ENCODE measurements at regions not wholly inside any gene's neighbourhood (a gene's known extent, or its start where the extent isn't known, plus 50 kb on each side); places are given as distances from the start of the nearest gene placed in this dataset.
"Not testable (repeated sequence)": the region's sequence is repeated elsewhere in the genome, so short reads cannot be mapped to it uniquely, and the experiment has no call there.

GRCh38 chr17:16842346-16842745, 129.6 kb downstream of the TNFRSF13B start:
- not testable (repeated sequence) for DNase-seq (ENCODE audit: low read depth)

- DNase-seq (ENCODE audit: low read depth): not testable (repeated sequence)
These were observed 130.0 kb downstream of the TNFRSF13B start for GRCh38 chr17:16841896-16842295.

- DNase-seq (ENCODE audit: low read depth): not testable (repeated sequence)
These were observed 131.7 kb downstream of the TNFRSF13B start for GRCh38 chr17:16840219-16840618.

GRCh38 chr17:16839242-16840175, 132.4 kb downstream of the TNFRSF13B start:
- not testable (repeated sequence) for DNase-seq (ENCODE audit: low read depth)

GRCh38 chr17:16838795-16839194, 133.1 kb downstream of the TNFRSF13B start:
- DNase-seq (ENCODE audit: low read depth): not testable (repeated sequence)

GRCh38 chr17:16838287-16838686, 133.6 kb downstream of the TNFRSF13B start:
- DNase-seq (ENCODE audit: low read depth): not testable (repeated sequence)

- DNase-seq (ENCODE audit: low read depth): not testable (repeated sequence)
These were observed 134.3 kb downstream of the TNFRSF13B start for GRCh38 chr17:16837468-16838266.

GRCh38 chr17:16836315-16836915, 135.5 kb downstream of the TNFRSF13B start:
- not testable (repeated sequence) for DNase-seq (ENCODE audit: low read depth)

GRCh38 chr17:16833517-16833916, 138.4 kb downstream of the TNFRSF13B start:
- not testable (repeated sequence) for DNase-seq (ENCODE audit: low read depth)

- DNase-seq (ENCODE audit: low read depth): not testable (repeated sequence)
These were observed 139.1 kb downstream of the TNFRSF13B start for GRCh38 chr17:16832853-16833252.

- not testable (repeated sequence) for DNase-seq (ENCODE audit: low read depth)
These were observed 139.7 kb downstream of the TNFRSF13B start for GRCh38 chr17:16832206-16832605.

GRCh38 chr17:16830770-16831169, 140.7 kb downstream of the CCDC144A start:
- DNase-seq (ENCODE audit: low read depth): not testable (repeated sequence)

GRCh38 chr17:16830219-16830618, 140.2 kb downstream of the CCDC144A start:
- DNase-seq (ENCODE audit: low read depth): not testable (repeated sequence)

Measured in GM04503 (cell line).